Caki2 (cell line): ENCODE measurements at regions not wholly inside any gene's neighbourhood (a gene's known extent, or its start where the extent isn't known, plus 50 kb on each side); places are given as distances from the start of the nearest gene placed in this dataset.
"Not testable (repeated sequence)": the region's sequence is repeated elsewhere in the genome, so short reads cannot be mapped to it uniquely, and the experiment has no call there.

Source experiments
- DNase-seq: peaks from one replicate; pipeline ENCODE4 v3.0.0-alpha.2; 2015; ENCODE audit warnings: low read depth
- in situ Hi-C: cut with HindIII; loops from 2 replicates; pipeline ENCODE4 v1.10.0; 2016; ENCODE audit warnings: low sequenced_read_pairs, low pct_unique_long_range_greater_than_20kb, mixed read lengths

DNA sequence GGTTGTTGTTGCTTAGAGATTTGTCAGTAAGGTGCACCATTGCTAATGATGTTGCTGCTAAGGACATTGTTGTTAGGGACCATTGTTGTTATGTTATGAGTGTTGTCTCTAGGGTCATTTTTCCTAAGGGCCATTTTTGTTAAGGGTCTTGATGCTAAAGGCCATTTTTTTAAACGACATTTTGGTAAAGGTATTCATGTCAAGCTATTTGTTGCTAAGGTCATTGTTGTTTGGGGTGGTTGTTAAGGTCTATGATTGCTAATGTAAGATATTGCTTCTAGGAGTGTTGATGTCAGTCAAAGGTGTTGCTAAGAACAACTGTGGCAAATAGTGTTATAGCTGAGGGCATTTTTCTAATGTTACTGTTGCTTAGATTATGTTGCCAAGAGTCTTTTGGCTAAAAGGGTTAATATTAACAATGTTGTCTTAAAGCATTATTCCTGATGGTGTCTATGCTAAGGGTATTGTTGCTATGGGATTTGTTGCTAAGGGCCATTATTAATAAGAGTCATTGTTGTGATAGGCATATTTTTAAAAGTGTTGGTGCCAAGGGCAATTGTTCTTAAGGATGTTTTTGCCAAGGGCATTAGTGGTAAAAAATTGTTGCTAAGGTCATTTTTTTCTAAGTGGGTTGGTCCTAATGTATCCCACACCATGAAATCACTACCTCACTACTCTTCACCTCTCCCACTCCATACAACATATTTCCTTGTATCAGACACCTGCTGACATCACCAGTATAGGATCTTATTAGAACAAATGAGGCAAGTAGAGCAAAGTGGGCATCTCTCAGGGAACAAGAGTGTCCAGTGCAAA, 56.2 kb downstream of the SPATA31A6 start:
- in situ Hi-C loops: not testable (repeated sequence)
- DNase-seq: peak; percentile 33

- in situ Hi-C loops: not testable (repeated sequence)
- peak; percentile 10 for DNase-seq
Measured at GRCh38 chr9:42240261-42240579, 56.8 kb downstream of the SPATA31A6 start.

- DNase-seq, in situ Hi-C loops: not testable (repeated sequence)
Measured at GRCh38 chr9:42243211-42243610, 59.8 kb downstream of the SPATA31A6 start.

DNA sequence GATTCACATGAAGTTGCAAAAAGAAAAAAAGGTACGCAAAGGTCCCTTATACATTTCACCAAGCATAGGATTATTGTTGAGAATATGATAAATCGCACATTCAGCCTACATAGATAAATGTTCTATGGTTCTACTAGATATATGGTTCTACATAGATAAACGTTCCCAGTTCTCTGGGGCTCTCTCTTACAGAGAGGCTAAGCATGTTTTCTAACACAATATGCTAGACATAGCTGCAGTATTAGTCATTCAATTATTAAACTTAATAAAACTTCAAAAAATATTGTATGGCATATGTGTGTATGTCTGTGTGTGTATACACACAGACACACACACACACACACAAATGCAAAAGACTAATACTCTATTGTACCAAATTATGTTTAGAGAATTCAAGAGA, 60.4 kb downstream of the SPATA31A6 start:
- DNase-seq, in situ Hi-C loops: not testable (repeated sequence)

- in situ Hi-C loops: not testable (repeated sequence)
Measured at GRCh38 chr9:42268729-42269128, 85.3 kb downstream of the SPATA31A6 start.

DNA sequence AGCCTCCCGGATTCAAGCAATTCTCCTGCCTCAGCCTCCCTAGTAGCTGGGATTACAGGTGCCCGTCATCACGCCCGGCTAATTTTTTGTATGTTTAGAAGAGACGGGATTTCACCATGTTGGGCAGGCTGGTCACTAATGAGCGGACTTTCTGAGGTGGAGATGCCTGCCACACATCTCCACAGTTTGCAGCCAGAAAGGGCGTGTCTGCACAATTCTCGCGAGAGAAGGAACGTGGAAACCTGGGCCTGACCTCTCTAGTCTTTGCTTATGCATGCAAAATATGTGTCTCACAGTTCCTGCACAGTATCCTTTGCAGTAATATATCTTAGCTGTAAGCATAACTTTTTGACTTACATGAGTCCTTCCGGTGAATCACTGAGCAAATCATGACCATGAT, 85.7 kb downstream of the SPATA31A6 start:
- DNase-seq, in situ Hi-C loops: not testable (repeated sequence)

More at GRCh38 chr9:42268729-42269128, 85.3 kb downstream of the SPATA31A6 start:
- DNase-seq: not testable (repeated sequence)

DNA sequence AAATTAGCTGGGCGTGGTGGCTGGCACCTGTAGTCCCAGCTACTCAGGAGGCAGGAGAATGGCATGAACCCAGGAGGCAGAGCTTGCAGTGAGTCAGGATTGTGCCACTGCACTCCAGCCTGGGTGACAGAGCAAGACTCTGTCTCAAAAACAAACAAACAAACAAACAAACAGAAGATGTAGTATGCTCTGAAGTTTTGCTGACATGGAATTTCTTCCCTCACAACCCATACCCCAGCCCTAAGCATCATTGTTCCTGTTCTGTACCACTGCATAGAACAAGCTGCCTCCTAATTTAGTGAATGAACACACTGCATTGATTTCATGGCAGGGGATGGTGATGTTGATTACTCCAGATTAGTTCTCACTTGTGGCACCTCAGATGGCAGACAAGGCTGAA, 89.7 kb downstream of the SPATA31A6 start:
- DNase-seq, in situ Hi-C loops: not testable (repeated sequence)

GRCh38 chr9:42275141-42275540, 91.7 kb downstream of the SPATA31A6 start:
- no peak for DNase-seq
- in situ Hi-C loops: no loop called here

DNA sequence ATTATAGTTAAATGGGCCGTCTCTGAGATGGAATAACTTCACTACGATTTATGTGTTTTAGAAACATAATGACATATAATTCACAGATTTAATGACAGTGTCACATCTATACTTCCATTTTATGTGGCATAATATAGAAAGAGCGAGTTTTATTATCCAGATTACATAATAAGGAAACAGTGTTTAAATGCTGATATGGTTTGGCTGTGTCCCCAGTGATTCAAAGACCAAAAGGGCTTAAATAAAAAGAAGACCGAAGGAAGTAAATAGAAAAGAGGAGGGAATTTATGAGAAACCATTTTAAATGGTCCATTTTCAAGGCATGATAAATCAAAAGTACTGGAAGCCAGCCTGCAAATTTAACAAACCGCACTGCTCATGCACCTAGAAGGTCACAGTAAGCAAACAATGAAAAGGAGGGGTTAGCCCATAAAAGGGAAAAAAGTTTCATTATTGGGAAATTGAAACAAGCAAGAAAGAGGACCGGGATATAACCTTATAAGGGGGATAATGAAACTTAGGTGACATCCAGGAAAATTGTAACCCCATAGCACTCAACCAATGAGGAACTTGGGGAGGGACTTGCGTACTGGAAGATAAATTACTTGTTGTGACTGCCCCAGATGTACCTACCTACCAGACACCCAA, 99.2 kb downstream of the SPATA31A6 start:
- in situ Hi-C loops, DNase-seq: not testable (repeated sequence)

DNA sequence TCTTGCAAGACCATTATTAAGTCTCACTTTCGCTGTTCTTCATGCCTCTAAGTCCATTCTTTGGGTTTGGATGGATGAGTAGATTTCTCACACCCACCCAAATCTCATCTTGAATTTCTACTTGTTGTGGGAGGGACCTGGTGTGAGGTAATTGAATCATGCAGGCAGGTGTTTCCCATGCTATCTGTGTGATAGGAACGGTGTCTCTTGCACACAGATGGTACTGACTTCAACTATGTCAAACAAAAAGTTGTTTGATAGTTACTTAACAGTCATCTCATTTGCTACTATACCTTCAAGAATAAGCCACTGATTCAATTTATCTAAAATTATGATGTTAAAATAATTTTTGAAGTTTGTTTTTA, 99.7 kb downstream of the SPATA31A6 start:
- in situ Hi-C loops, DNase-seq: not testable (repeated sequence)

DNA sequence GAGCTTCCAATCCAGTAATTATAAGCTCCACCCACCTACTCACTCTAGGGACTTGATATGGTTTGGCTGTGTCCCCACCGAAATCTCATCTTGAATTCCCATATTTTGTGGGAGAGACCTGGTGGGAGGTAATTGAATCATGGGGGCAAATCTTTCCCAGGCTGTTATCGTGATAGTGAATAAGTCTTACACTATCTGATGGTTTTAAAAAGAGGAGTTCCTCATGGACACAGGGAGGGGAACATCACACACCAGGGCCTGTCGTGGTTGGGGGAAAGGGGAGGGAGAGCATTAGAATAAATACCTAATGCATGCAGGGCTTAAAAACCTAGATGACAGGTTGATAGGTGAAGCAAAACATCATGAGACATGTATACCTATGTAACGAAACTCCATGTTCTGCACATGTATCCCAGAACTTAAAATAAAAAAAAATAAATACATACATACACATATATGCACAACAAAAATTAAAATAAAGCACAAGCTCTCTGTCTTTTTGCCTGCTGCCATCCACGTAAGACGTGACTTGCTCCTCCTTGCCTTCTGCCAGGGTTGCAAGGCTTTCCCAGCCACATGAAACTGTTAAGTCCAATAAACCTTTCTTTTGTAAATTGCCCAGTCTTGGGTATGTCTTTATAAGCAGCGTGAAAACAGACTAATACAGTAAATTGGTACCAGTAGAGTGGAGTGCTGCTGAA, 102.8 kb downstream of the SPATA31A6 start:
- DNase-seq, in situ Hi-C loops: not testable (repeated sequence)

- in situ Hi-C loops, DNase-seq: not testable (repeated sequence)
Measured at GRCh38 chr9:42288002-42288864, 104.8 kb downstream of the SPATA31A6 start.

DNA sequence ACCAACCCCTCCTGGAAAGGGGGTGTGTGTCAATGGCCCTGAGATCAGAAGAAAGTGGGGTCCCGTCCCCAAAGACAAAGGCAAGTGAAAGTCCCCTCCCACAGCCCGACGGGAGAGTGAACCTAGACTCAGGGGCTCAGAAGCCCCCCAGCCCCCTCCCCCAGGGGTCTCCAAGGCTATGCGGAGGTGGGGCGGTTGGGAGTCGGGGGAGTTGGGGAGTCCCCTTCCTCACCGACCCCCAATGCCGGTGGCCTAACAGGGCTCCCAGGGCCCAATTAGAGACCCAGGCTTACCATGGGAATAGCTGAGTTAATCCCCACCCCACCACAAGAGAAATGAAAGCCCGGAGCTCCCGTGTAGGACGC, 105.4 kb downstream of the SPATA31A6 start:
- in situ Hi-C loops, DNase-seq: not testable (repeated sequence)

- DNase-seq, in situ Hi-C loops: not testable (repeated sequence)
Measured at GRCh38 chr9:42300124-42300523, 116.7 kb downstream of the SPATA31A6 start.

GRCh38 chr9:42306625-42307024, 123.2 kb downstream of the SPATA31A6 start:
- in situ Hi-C loops, DNase-seq: not testable (repeated sequence)

DNA sequence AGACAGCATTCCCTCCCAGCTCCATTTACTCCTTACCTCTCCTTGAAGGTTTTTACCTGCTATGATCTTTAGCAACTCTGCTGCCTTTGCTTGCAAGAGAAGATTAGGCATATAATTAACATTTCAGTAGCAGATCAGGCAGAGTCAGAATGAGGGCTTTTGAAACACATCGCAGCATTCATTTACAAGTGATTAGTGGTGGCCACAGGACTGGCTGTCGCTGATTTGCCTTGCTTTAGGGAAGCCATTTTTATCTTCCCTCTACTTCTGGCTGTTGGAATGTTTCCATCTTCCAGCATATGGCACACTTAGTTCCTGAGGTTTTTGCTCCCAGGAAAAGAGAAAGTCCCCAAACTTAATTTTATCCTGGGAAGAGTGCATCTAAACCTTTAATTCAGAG, 124.0 kb downstream of the SPATA31A6 start:
- DNase-seq, in situ Hi-C loops: not testable (repeated sequence)

- DNase-seq, in situ Hi-C loops: not testable (repeated sequence)
Measured at GRCh38 chr9:42310972-42311371, 127.5 kb downstream of the SPATA31A6 start.

DNA sequence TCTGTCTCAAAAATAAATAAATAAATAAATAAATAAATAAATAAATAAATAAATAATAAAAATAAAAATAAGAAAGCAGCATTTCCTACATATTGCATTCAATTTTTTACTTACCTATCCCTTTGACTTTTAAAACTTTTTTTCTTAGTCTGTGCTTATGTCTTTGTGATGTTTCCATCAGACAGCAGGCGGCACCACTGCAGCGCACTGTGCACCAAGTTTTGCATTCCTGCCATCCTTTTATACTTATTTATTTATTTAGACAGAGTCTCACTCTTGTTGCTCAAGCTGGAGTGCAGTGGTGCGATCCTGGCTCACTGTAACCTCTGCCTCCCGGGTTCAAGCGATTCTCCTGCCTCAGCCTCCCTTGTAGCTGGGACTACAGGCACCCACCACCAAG, 132.6 kb downstream of the SPATA31A6 start:
- DNase-seq, in situ Hi-C loops: not testable (repeated sequence)
